HG03521 (cell line): ENCODE measurements at regions not wholly inside any gene's neighbourhood (a gene's known extent, or its start where the extent isn't known, plus 50 kb on each side); places are given as distances from the start of the nearest gene placed in this dataset.

ENCODE experiments used
- ATAC-seq: cut with Tn5 transposase; IDR thresholded peaks from one replicate; pipeline ENCODE4 v1.9.1; 2021; ENCODE audit warnings: mild to moderate bottlenecking, moderate library complexity; ENCODE audit not compliant: unreplicated experiment

DNA sequence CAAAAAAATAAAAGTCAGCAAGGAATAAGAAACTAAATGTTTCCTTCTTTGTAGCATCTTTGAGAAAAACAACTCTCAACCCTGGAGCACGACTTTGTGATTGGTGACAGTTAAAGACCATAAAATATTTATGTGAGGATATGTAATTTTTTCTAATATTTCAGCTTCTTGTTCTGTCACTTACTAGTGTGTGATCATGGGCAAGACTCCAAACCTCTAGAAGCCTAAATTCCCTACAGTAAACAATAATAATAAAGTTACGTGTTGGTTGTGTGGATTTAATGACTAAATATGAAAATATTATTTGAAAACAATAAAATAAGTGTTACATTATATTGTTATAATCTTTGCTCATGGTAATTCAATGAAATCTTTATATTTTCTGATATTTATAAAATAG, 735.6 kb upstream of the MARCKS start:
- ATAC-seq: no peak

- no peak for ATAC-seq
These were observed 735.1 kb upstream of the MARCKS start for GRCh38 chr6:113122060-113122459.

- ATAC-seq: no peak
These were observed 731.5 kb upstream of the MARCKS start for GRCh38 chr6:113125626-113126025.

DNA sequence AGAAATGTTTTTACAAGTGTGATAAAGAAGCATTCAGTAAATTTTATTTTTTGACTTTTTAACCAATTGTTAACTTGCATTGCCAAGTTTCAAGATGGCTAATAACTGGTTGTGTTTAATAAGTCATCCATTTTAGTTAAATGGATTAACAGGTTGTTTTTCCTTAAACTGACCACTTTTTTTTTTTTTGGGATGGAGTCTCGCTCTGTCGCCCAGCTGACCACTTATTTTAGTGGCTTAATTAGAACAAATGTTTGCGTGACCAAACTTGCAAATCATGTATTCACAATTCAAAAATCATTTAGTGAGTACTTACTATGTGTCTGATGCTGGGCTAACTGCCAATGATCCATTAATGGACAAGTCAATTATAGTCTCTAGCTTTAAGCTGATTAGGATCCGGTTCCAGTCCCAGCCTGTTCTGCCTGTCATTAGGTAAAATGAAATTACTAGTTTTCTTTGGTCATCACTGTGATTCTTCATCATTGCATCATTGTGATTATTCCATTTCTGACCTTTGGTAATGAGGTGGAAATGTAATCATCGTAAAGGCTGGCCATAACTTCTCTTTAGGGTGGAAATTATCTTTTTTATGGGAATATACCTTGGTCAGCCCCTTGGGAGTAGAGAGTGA, 729.2 kb upstream of the MARCKS start:
- no peak for ATAC-seq

DNA sequence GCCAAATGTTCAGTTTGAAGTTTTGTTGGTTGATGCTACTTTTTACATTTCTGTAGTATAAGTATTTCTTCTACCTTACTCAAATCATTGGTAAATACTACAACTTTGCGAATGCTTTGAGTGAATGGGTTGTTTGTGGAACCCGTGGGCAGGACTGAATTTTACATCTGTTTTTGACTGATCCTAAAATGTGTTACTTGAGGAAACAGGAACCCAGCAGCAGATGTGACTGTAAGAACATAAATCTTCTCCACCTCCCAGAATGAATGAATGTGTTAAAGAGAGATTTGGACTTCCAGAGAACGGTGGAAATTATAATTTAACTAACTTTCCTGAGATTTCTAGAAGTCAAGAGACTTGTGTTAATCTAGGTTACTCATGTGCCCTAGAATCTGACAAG, 728.5 kb upstream of the MARCKS start:
- ATAC-seq: no peak

DNA sequence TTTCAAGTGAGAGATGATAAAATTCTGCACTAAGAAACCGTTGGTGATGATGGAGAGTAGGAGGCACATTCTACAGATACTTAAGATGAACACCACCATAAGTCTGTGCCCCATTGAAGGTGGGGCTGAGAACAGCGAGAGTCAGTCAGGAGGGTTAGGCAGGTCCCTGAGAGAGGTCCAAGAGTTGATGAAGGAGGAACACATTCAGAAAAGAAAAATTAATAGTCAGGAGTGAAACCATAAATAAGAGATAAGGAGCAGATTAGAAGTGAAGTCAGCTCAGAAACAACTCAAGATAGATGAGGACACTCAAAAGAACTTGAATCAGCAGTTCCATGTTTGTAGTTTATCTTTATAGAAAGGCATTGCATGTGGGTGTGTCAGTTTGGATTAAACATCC, 727.2 kb upstream of the MARCKS start:
- no peak for ATAC-seq

GRCh38 chr6:113137426-113137825, 719.7 kb upstream of the MARCKS start:
- ATAC-seq: no peak

DNA sequence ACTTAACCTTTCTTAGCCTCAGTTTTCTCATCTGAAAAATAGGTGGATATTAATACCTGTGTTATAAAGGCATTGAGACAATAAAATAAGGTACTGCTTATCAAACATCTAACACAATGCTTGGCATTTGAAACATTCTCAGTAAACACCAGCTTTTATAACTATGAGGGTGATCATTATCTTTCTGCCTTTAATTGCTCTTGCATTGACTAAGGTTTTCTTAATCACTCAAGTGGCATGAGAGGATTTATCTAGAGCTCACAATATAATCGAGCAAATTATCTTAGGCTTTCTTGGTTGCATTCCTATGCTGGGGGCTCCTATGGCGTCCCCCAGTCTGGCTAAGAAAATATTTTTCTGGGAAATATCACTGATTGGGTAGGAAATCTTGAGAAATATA, 716.4 kb upstream of the MARCKS start:
- no peak for ATAC-seq

DNA sequence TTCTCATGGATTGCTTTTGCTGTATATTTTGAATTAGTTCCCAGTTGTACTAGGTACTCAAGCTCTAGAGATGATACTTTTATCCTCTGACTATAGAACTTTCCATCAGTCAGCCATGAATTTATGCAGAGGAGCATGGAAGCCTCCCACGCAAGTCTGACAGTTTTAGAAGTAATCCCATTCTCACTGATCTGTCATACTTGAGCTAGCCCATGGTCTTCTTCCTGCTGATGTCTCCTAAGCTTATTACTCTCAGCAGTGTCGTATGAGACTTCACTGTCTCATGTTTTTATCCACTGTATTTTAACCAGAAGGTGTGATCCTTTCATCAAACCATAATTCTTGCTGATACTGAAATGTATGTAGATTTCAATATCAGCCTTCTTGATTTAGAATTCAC, 715.2 kb upstream of the MARCKS start:
- no peak for ATAC-seq

GRCh38 chr6:113142671-113143174, 714.4 kb upstream of the MARCKS start:
- ATAC-seq: no peak

GRCh38 chr6:113143206-113143605, 713.9 kb upstream of the MARCKS start:
- ATAC-seq: no peak

DNA sequence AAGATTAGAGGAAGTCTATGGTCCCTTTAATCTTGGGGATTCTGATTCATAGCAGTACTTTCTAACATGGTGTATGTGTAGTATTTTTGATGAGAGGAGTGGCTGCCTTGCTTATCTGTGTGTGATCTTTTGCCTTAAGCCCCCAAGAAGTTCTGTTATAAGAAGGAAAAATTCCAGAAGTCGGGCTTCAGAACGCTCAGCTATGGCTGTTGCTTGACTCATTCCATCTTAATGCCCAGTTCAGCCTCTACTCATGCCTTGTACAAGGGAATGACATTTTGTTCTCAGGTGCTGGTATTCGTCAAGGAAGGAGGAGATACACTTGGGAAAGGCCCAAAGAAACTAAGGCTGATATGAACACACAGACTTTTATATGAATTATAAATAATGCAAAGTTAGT, 713.0 kb upstream of the MARCKS start:
- no peak for ATAC-seq

GRCh38 chr6:113146878-113147277, 710.3 kb upstream of the MARCKS start:
- no peak for ATAC-seq

- no peak for ATAC-seq
These were observed 709.6 kb upstream of the MARCKS start for GRCh38 chr6:113147544-113147943.

GRCh38 chr6:113148566-113148965, 708.6 kb upstream of the MARCKS start:
- ATAC-seq: no peak

- ATAC-seq: no peak
These were observed 707.6 kb upstream of the MARCKS start for GRCh38 chr6:113149511-113149910.

- ATAC-seq: no peak
These were observed 696.7 kb upstream of the MARCKS start for GRCh38 chr6:113160306-113161017.

DNA sequence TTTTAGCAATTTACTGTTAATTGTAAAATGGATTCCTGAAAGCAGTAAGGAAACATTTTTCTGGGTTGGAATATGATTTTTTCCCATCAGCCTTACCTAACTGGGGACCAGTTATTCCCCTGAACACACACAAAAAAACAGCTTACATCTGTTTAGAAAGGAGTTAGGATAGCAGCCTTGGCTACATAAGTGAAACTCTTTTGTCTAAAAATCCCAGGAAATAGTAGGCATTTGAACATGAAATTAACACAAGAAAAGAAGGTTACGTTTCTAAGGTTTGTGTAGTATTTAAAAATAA, 696.2 kb upstream of the MARCKS start:
- no peak for ATAC-seq

- ATAC-seq: no peak
These were observed 694.4 kb upstream of the MARCKS start for GRCh38 chr6:113162739-113163138.

DNA sequence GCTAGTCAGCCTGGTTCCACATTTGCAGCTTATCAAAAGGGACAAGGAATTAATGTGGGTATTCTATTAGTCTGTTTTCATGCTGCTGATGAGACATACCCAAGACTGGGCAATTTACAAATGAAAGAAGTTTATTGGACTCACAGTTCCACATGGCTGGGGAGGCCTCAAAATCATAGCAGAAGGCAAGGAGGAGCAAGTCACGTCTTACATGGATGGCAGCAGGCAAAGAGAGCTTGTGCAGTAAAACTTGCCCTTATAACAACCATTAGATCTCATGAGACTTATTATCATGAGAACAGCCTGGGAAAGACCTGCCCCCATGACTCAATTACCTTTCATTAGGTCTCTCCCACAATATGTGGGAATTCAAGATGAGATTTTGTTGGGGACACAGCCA, 689.1 kb upstream of the MARCKS start:
- no peak for ATAC-seq

DNA sequence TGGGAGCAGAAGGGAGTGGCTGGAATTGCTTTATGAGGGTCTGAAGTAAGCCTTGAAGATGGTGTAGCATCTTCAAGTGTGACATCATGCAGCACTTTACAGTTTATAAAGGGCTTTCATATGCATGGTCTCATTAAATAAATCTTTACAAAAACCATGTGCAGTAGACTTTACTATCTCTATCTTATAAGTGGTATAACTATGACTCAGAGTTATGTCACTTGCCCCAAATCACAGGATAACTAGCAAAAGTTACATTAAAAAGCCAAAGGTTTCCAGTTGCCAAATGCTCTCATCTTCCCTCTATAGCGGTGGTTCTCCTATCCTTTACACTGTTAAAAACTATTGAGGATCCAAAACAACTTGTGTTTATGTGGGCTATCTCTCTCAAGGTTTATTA, 687.7 kb upstream of the MARCKS start:
- ATAC-seq: no peak

DNA sequence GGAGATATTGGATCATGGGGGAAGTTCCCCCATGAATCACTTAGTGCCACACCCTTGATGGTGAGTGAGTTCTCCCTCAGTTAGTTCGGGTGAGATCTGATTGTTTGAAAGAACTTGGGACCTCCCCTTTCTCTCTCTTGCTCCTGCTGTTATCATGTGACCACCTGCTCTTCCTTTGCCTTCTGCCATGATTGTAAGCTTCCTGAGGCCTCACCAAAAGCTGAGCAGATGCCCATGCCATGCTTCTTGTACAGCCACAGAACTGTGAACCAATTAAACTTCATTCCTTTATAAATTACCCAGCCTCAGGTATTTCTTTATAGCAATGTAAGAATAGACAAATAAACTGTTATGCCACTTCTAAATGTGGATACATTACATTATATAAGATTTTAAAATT, 686.7 kb upstream of the MARCKS start:
- no peak for ATAC-seq

DNA sequence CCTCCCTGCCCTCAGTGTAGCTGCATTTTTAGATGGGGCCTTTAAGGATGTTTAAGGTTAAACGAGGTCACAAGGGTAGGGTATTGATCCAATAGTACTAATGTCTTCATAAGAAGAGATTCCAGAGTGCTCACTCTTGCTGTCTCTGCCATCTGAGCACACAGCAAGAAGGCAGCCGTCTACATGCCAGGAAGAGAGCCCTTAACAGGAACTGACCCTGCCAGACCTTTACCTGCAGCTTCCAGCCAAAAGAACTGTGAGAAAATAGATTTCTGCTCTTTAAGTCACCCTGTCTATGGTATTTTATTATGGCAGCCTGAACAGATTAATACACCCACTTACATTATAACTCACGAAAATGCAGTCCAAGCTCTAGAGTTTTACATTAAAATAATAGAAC, 685.3 kb upstream of the MARCKS start:
- no peak for ATAC-seq
